ENCODE measurements at regions not wholly inside any gene's neighbourhood (a gene's known extent, or its start where the extent isn't known, plus 50 kb on each side); places are given as distances from the start of the nearest gene placed in this dataset.

DNA sequence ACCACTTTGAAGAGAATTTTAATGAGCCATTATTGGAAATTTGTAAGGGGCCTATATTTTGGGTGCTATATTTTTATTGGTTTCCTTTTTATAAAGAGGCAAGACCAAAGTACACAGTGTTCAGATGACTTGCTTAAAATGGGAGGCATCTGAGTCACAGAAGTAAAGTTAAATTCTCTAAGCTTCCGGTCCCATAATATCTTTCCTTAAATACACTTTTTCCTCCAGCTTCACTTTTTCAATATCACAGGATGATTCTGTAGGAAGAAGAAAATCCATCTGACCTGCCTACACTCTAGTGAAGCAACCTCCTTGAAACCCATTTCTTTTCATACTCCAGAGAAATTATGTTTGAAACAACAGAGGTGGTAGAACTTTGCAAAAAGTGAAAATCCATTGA, 274.0 kb downstream of the PIK3R1 start:
- POLR2A ChIA-PET: no interaction called here
- RAD21 ChIA-PET (ENCODE audit: low non-redundant PET in 1 of 2, low total read pairs in 2 of 2, uncharacterized antibody in 2 of 2, unreplicated experiment in 2 of 2): no interaction called here
- Histone ChIP-seq H4K20me1 (ENCODE audit: insufficient read depth) (no peaks in the 10 kb centered on the region), H3K79me2 (ENCODE audit: insufficient read depth, low read length) (no peaks in the 10 kb centered on the region), H3K9me2 (ENCODE audit: insufficient read depth) (no peaks in the 10 kb centered on the region), H3K36me3 (ENCODE audit: control insufficient read depth in 1 of 2, insufficient read depth in 2 of 2, low read length in 2 of 2) (no peaks in the 10 kb centered on the region), H3K4me1 (ENCODE audit: control insufficient read depth in 1 of 2, insufficient read depth in 2 of 2, low read length in 2 of 2) (no peaks in the 10 kb centered on the region), H3K9me3 (ENCODE audit: control insufficient read depth in 1 of 2, insufficient read depth in 1 of 2, low read depth in 1 of 2, low read length in 2 of 2) (no peaks in the 10 kb centered on the region), H3K4me3 (replicated peaks in 1 of 2; ENCODE audit: low read depth in 1 of 2, low read length in 2 of 2) (no peak overlapping the region), H3K9ac (ENCODE audit: low read length) (no peak overlapping the region), H2AFZ (ENCODE audit: low read depth, low read length, poor library complexity, severe bottlenecking) (no peak overlapping the region), H3K4me2 (ENCODE audit: low read length) (no peak overlapping the region), H3K27ac (ENCODE audit: low read depth, low read length) (no peak overlapping the region), H3K27me3 (ENCODE audit: insufficient read depth, low read length) (no peaks in the 10 kb centered on the region)
- no peak for TF ChIP-seq TCF7L2 (IDR thresholded peaks at IDR 0.05; ENCODE audit: borderline replicate concordance, extremely low read depth, insufficient read depth, insufficient read length)
- CTCF ChIA-PET: no interaction called here
- intact Hi-C loops (cut with micrococcal nuclease): no loop called here
- ATAC-seq (no peak), DNase-seq (ENCODE audit: low read depth, low spot score) (no peak)
- BruUV-seq (replicated peaks): no TSS peak

DNA sequence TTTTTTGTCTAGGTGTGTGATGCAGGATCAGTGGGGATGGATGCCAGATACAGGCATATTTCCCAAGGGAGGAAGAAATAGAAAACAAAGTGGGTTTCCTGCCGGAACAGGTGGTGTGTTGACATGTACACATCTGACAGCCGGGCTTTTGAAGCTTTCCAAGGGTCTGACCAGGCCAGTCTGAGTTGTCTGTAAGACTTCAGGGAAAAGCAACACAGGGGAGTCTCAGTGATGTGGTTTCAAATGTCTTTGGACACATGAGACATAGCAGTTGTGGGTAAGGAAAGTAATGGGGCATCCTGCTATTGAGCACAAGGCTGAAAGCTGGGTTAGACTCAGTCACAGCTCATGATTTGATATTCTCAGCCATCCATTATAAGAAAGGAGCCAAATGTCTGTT, 274.9 kb downstream of the PIK3R1 start:
- H3K36me3 ChIP-seq (ENCODE audit: control insufficient read depth in 1 of 2, insufficient read depth in 2 of 2, low read length in 2 of 2): no peaks in the 10 kb centered on the region
- no peak overlapping the region for H3K27ac ChIP-seq (ENCODE audit: low read depth, low read length)
- H4K20me1 ChIP-seq (ENCODE audit: insufficient read depth): no peaks in the 10 kb centered on the region
- H3K4me1 ChIP-seq (ENCODE audit: control insufficient read depth in 1 of 2, insufficient read depth in 2 of 2, low read length in 2 of 2): no peaks in the 10 kb centered on the region
- intact Hi-C loops (cut with micrococcal nuclease): no loop called here
- DNase-seq (ENCODE audit: low read depth, low spot score): no peak
- H3K9me3 ChIP-seq (ENCODE audit: control insufficient read depth in 1 of 2, insufficient read depth in 1 of 2, low read depth in 1 of 2, low read length in 2 of 2): no peaks in the 10 kb centered on the region
- H2AFZ ChIP-seq (ENCODE audit: low read depth, low read length, poor library complexity, severe bottlenecking): no peak overlapping the region
- H3K9me2 ChIP-seq (ENCODE audit: insufficient read depth): no peaks in the 10 kb centered on the region
- ChIA-PET RAD21 (ENCODE audit: low non-redundant PET in 1 of 2, low total read pairs in 2 of 2, uncharacterized antibody in 2 of 2, unreplicated experiment in 2 of 2) (no interaction called here), CTCF (no interaction called here), POLR2A (no interaction called here)
- no peak overlapping the region for H3K4me2 ChIP-seq (ENCODE audit: low read length)
- H3K79me2 ChIP-seq (ENCODE audit: insufficient read depth, low read length): no peaks in the 10 kb centered on the region
- H3K4me3 ChIP-seq (replicated peaks in 1 of 2; ENCODE audit: low read depth in 1 of 2, low read length in 2 of 2): no peak overlapping the region
- no peak for ATAC-seq
- no TSS peak for BruUV-seq (replicated peaks)
- H3K9ac ChIP-seq (ENCODE audit: low read length): no peak overlapping the region
- no peak for TF ChIP-seq POLR2AphosphoS5 (IDR thresholded peaks at IDR 0.05; ENCODE audit: low read depth, low read length)
- TF ChIP-seq SP1 (IDR thresholded peaks at IDR 0.05; ENCODE audit: low read depth): no peak
- TF ChIP-seq MAX (IDR thresholded peaks at IDR 0.05): no peak
- no peak for TF ChIP-seq CBX3 (IDR thresholded peaks at IDR 0.05; ENCODE audit: low read depth)
- TF ChIP-seq, protein P1, sequence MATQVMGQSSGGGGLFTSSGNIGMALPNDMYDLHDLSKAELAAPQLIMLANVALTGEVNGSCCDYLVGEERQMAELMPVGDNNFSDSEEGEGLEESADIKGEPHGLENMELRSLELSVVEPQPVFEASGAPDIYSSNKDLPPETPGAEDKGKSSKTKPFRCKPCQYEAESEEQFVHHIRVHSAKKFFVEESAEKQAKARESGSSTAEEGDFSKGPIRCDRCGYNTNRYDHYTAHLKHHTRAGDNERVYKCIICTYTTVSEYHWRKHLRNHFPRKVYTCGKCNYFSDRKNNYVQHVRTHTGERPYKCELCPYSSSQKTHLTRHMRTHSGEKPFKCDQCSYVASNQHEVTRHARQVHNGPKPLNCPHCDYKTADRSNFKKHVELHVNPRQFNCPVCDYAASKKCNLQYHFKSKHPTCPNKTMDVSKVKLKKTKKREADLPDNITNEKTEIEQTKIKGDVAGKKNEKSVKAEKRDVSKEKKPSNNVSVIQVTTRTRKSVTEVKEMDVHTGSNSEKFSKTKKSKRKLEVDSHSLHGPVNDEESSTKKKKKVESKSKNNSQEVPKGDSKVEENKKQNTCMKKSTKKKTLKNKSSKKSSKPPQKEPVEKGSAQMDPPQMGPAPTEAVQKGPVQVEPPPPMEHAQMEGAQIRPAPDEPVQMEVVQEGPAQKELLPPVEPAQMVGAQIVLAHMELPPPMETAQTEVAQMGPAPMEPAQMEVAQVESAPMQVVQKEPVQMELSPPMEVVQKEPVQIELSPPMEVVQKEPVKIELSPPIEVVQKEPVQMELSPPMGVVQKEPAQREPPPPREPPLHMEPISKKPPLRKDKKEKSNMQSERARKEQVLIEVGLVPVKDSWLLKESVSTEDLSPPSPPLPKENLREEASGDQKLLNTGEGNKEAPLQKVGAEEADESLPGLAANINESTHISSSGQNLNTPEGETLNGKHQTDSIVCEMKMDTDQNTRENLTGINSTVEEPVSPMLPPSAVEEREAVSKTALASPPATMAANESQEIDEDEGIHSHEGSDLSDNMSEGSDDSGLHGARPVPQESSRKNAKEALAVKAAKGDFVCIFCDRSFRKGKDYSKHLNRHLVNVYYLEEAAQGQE (IDR thresholded peaks at IDR 0.05; ENCODE audit: low read depth): no peak
- TF ChIP-seq ATF3 (IDR thresholded peaks at IDR 0.05): no peak
- no peak for TF ChIP-seq TCF7L2 (IDR thresholded peaks at IDR 0.05; ENCODE audit: borderline replicate concordance, extremely low read depth, insufficient read depth, insufficient read length)
- TF ChIP-seq SRF (IDR thresholded peaks at IDR 0.05; ENCODE audit: low read depth): no peak
- TF ChIP-seq YY1 (IDR thresholded peaks at IDR 0.05; ENCODE audit: extremely low read depth, insufficient replicate concordance, low read depth, low read length): no peak
- no peak for TF ChIP-seq ZNF274 (IDR thresholded peaks at IDR 0.05; ENCODE audit: low read depth, low read length)
- TF ChIP-seq JUND (IDR thresholded peaks at IDR 0.05): no peak
- TF ChIP-seq SIN3A (IDR thresholded peaks at IDR 0.05; ENCODE audit: low read depth): no peak
- TF ChIP-seq ZFX (IDR thresholded peaks at IDR 0.05): no peak
- no peak for TF ChIP-seq POLR2A (IDR thresholded peaks at IDR 0.05; ENCODE audit: borderline replicate concordance, extremely low read depth, insufficient read depth, insufficient read length)
- TF ChIP-seq CEBPB (IDR thresholded peaks at IDR 0.05; ENCODE audit: low read depth): no peak
- no peak for TF ChIP-seq EZH2phosphoT487 (IDR thresholded peaks at IDR 0.05; ENCODE audit: borderline replicate concordance)
- TF ChIP-seq EZH2 (IDR thresholded peaks at IDR 0.05): no peak
- TF ChIP-seq EGR1 (IDR thresholded peaks at IDR 0.05; ENCODE audit: low read depth): no peak
- no peak for TF ChIP-seq RAD21 (IDR thresholded peaks at IDR 0.05; ENCODE audit: low read depth)
- H3K27me3 ChIP-seq (ENCODE audit: insufficient read depth, low read length): no peaks in the 10 kb centered on the region

Data from HCT116 (cell line).